HEK293 (cell line): ENCODE measurements at regions not wholly inside any gene's neighbourhood (a gene's known extent, or its start where the extent isn't known, plus 50 kb on each side); places are given as distances from the start of the nearest gene placed in this dataset.
A peak's percentile ranks its signal among the peaks of the same experiment; 100 is the strongest.

Experiments
- CTCF ChIA-PET: fragments of 350-600 bp; formaldehyde crosslinking; extraction: SDS; loops from one replicate; lab custom pipeline; 2021; ENCODE audit warnings: antibody characterized with exemption; lab: Yijun Ruan, JAX
- POLR2A ChIA-PET: fragments of 300-600 bp; formaldehyde crosslinking; extraction: SDS; loops from one replicate; lab custom pipeline; 2020; ENCODE audit warnings: antibody characterized with exemption, inconsistent platforms; lab: Yijun Ruan, JAX
- H3K27ac ChIP-seq: fragments of 200-500 bp; sonication (Bioruptor generic); 2 replicates; pipeline ENCODE4 v1.5.1; 2014; ENCODE audit warnings: low read depth, low read length, control low read depth, inconsistent platforms; ENCODE audit errors: extremely low read depth
- H3K36me3 ChIP-seq, 2 experiments: fragments of 200-500 bp in 1 of 2; sonication (Bioruptor generic) in 1 of 2; 1 replicate in 1 of 2; 2 replicates in 1 of 2; pipeline ENCODE4 v1.5.1; 2014 to 2017; ENCODE audit warnings: inconsistent platforms in 2 of 2, low read length in 2 of 2; ENCODE audit not compliant: control insufficient read depth in 2 of 2, insufficient read depth in 1 of 2
- H3K4me1 ChIP-seq: fragments of 200-500 bp; sonication (Bioruptor generic); 2 replicates; pipeline ENCODE4 v1.5.1; 2014; ENCODE audit warnings: mild to moderate bottlenecking, low read length, inconsistent platforms; ENCODE audit not compliant: control insufficient read depth, insufficient read depth
- H3K4me3 ChIP-seq: 2 replicates; pipeline ENCODE4 v1.5.1; 2011; ENCODE audit warnings: low read depth, mild to moderate bottlenecking, control low read depth, low read length, moderate library complexity
- H3K9me3 ChIP-seq: fragments of 200-500 bp; sonication (Bioruptor generic); 2 replicates; pipeline ENCODE4 v1.5.1; 2014; ENCODE audit warnings: low read depth, low read length, inconsistent platforms; ENCODE audit not compliant: control insufficient read depth, insufficient read depth
- EGR2 ChIP-seq: fragments of 450-650 bp; formaldehyde crosslinking; IDR thresholded peaks from 2 replicates; pipeline ENCODE4 v1.5.1; 2016; ENCODE audit warnings: low read depth, missing biosample characterization, missing genetic modification characterization
- GLI4 ChIP-seq: fragments of 450-650 bp; formaldehyde crosslinking; IDR thresholded peaks from 2 replicates; pipeline ENCODE4 v1.5.1; 2016; ENCODE audit warnings: missing biosample characterization, missing genetic modification characterization
- GLIS1 ChIP-seq: fragments of 450-650 bp; formaldehyde crosslinking; IDR thresholded peaks from 2 replicates; pipeline ENCODE4 v1.5.1; 2016; ENCODE audit warnings: missing biosample characterization, missing genetic modification characterization
- HOXC10 ChIP-seq: sonication (generic); formaldehyde crosslinking; IDR thresholded peaks from 2 replicates; pipeline ENCODE4 v1.8.1; 2023; ENCODE audit warnings: mild to moderate bottlenecking, missing genetic modification reagents
- HOXD13 ChIP-seq: sonication (generic); formaldehyde crosslinking; IDR thresholded peaks from 2 replicates; pipeline ENCODE4 v1.8.0; 2022; ENCODE audit warnings: missing genetic modification reagents, borderline replicate concordance
- KLF10 ChIP-seq: fragments of 450-650 bp; IDR thresholded peaks from 2 replicates; pipeline ENCODE4 v1.5.1; 2018; ENCODE audit warnings: missing biosample characterization, mild to moderate bottlenecking, missing genetic modification characterization
- RBAK ChIP-seq: fragments of 450-650 bp; formaldehyde crosslinking; IDR thresholded peaks from 2 replicates; pipeline ENCODE4 v1.5.1; 2016; ENCODE audit warnings: missing biosample characterization, missing genetic modification characterization
- ZBTB10 ChIP-seq: fragments of 450-650 bp; formaldehyde crosslinking; IDR thresholded peaks from 2 replicates; pipeline ENCODE4 v1.5.1; 2016; ENCODE audit warnings: missing biosample characterization, missing genetic modification characterization
- ZFHX2 ChIP-seq: fragments of 450-650 bp; formaldehyde crosslinking; conservative IDR thresholded peaks from 2 replicates; pipeline ENCODE4 v1.5.1; 2016; ENCODE audit warnings: missing biosample characterization, missing genetic modification characterization
- ZIC2 ChIP-seq: fragments of 450-650 bp; formaldehyde crosslinking; IDR thresholded peaks from 2 replicates; pipeline ENCODE4 v1.5.1; 2016; ENCODE audit warnings: missing biosample characterization, missing genetic modification characterization
- ZNF19 ChIP-seq: fragments of 450-650 bp; formaldehyde crosslinking; IDR thresholded peaks from 2 replicates; pipeline ENCODE4; 2016; ENCODE audit warnings: missing biosample characterization, missing genetic modification characterization, low read depth
- ZNF248 ChIP-seq: fragments of 450-650 bp; formaldehyde crosslinking; IDR thresholded peaks from 2 replicates; pipeline ENCODE4 v1.5.1; 2017; ENCODE audit warnings: missing biosample characterization, missing genetic modification characterization
- ZNF302 ChIP-seq: fragments of 450-650 bp; formaldehyde crosslinking; IDR thresholded peaks from 2 replicates; pipeline ENCODE4 v1.5.1; 2016; ENCODE audit warnings: missing biosample characterization, missing genetic modification characterization, low read depth
- ZNF341 ChIP-seq: fragments of 450-650 bp; formaldehyde crosslinking; IDR thresholded peaks from 2 replicates; pipeline ENCODE4; 2016; ENCODE audit warnings: low read depth, missing biosample characterization, missing genetic modification characterization
- ZNF398 ChIP-seq: fragments of 450-650 bp; formaldehyde crosslinking; IDR thresholded peaks from 2 replicates; pipeline ENCODE4 v1.5.1; 2017; ENCODE audit warnings: missing biosample characterization, missing genetic modification characterization
- ZNF473 ChIP-seq: fragments of 450-650 bp; formaldehyde crosslinking; IDR thresholded peaks from 2 replicates; pipeline ENCODE4 v1.5.1; 2017; ENCODE audit warnings: missing biosample characterization, missing genetic modification characterization
- ZNF792 ChIP-seq: fragments of 450-650 bp; formaldehyde crosslinking; IDR thresholded peaks from 2 replicates; pipeline ENCODE4 v1.5.1; 2016; ENCODE audit warnings: missing biosample characterization, missing genetic modification characterization

GRCh38 chr10:44172883-44173607, 211.9 kb downstream of the CXCL12 start (continued):
- TF ChIP-seq KLF10 (tag by site-specific recombination) = peak; percentile 76
- no peak for TF ChIP-seq RBAK (tag by site-specific recombination)
- TF ChIP-seq GLIS1 (tag by site-specific recombination) = peak; percentile 90
- TF ChIP-seq HOXC10 (CRISPR knock-in tag) = no peak
- TF ChIP-seq ZNF473 (tag by site-specific recombination) = no peak
- TF ChIP-seq ZNF19 = no peak
- no peak for TF ChIP-seq ZNF341
- TF ChIP-seq ZBTB10 (tag by site-specific recombination) = no peak
- TF ChIP-seq HOXD13 (CRISPR knock-in tag) = no peak
- TF ChIP-seq ZIC2 (tag by site-specific recombination) = peak; percentile 95
- no peak for TF ChIP-seq ZNF248 (tag by site-specific recombination)
- TF ChIP-seq GLI4 (tag by site-specific recombination) = no peak
- 0 out of 2 replicates have a peak, but pooled peaks have one; percentile 9 for TF ChIP-seq ZFHX2 (tag by site-specific recombination)
- TF ChIP-seq ZNF792 (tag by site-specific recombination) = no peak

GRCh38 chr10:44171765-44172164, 213.1 kb downstream of the CXCL12 start:
- CTCF ChIA-PET = no interaction called here
- Histone ChIP-seq H3K4me1 (peaks cover 19% of the 10 kb centered on the region), H3K9me3 (no peaks in the 10 kb centered on the region), H3K27ac (no peak overlapping the region), H3K36me3 (no peaks in the 10 kb centered on the region), H3K4me3 (no peak overlapping the region)
- no peak for TF ChIP-seq ZNF398 (tag by site-specific recombination)
- TF ChIP-seq, all 188 proteins: peak for 0
- POLR2A ChIA-PET = no interaction called here

GRCh38 chr10:44168478-44168877, 216.4 kb downstream of the CXCL12 start:
- ChIA-PET POLR2A (no interaction called here), CTCF (interaction anchor here (0.6 kb wide), 1 partner anchor 101 kb away, joined by 3 read pairs; no protein-coding TSS in a partner anchor)
- no peak overlapping the region for H3K27ac ChIP-seq
- peaks cover 11% of the 10 kb centered on the region for H3K4me1 ChIP-seq
- TF ChIP-seq ZNF302 (tag by site-specific recombination) = no peak
- TF ChIP-seq EGR2 (tag by site-specific recombination) = peak; percentile 14; the same call in 1 of the 2 replicates
- H3K9me3 ChIP-seq = no peaks in the 10 kb centered on the region
- no peak overlapping the region for H3K4me3 ChIP-seq
- no peaks in the 10 kb centered on the region for H3K36me3 ChIP-seq
